WERI-Rb-1 (cell line): ENCODE measurements at regions not wholly inside any gene's neighbourhood (a gene's known extent, or its start where the extent isn't known, plus 50 kb on each side); places are given as distances from the start of the nearest gene placed in this dataset.

ENCODE experiments used
- DNase-seq: peaks from one replicate; pipeline ENCODE4 v3.0.0-alpha.2; 2020
- H3K27ac ChIP-seq: fragments of 250-450 bp; sonication (Bioruptor Pico); 2 replicates; pipeline ENCODE4 v1.5.1; 2020; ENCODE audit warnings: mild to moderate bottlenecking, moderate library complexity
- H3K27me3 ChIP-seq: fragments of 250-450 bp; sonication (Bioruptor Pico); 2 replicates; pipeline ENCODE4 v1.5.1; 2021; ENCODE audit warnings: mild to moderate bottlenecking, low read depth, moderate library complexity; ENCODE audit not compliant: insufficient read depth, severe bottlenecking
- H3K36me3 ChIP-seq: fragments of 250-450 bp; sonication (Bioruptor Pico); 2 replicates; pipeline ENCODE4 v1.5.1; 2020; ENCODE audit warnings: mild to moderate bottlenecking, moderate library complexity
- H3K4me3 ChIP-seq: 2 replicates; pipeline ENCODE4 v1.5.1; 2011; ENCODE audit warnings: low read depth, mild to moderate bottlenecking, control low read depth, low read length
- H3K9me3 ChIP-seq: fragments of 250-450 bp; sonication (Bioruptor Pico); 2 replicates; pipeline ENCODE4 v1.5.1; 2021; ENCODE audit warnings: mild to moderate bottlenecking, moderate library complexity; ENCODE audit not compliant: severe bottlenecking
- TF ChIP-seq, protein P1 (sequence below): IDR thresholded peaks from 2 replicates; pipeline ENCODE4 v1.5.1; 2011; ENCODE audit warnings: low read depth, mild to moderate bottlenecking, control low read depth, inconsistent platforms, low read length

DNA sequence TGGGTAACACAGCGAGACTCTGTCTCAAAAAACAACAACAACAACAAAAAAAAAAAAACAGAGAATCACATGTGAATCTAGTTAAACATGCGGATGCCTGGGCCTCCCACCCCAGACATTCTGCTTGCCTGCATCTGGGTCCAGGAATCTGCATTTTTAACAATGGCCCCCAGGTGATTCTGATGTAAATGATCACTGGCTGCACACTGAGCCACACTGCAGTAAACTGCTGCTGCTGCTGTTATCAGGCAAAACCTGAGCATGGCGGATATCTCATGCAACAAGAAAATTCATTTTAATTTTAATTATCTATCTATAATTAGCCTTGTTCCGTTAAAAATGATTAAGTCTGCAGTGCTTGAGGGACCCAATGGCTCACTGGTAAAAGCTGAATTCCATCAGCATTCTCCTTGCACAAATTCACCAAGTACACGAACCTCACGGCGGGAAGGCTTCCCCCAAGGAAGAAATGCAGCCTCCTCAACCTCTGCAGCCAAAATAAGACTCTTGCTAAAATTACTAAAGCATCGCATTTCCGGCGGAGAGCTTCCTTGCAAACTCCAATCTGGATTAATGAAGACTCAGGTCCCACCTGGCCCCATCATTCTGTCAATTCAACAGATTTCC lies 81.6 kb upstream of the SNX9 start:
- H3K36me3 ChIP-seq: no peaks in the 10 kb centered on the region
- TF ChIP-seq, protein P1, sequence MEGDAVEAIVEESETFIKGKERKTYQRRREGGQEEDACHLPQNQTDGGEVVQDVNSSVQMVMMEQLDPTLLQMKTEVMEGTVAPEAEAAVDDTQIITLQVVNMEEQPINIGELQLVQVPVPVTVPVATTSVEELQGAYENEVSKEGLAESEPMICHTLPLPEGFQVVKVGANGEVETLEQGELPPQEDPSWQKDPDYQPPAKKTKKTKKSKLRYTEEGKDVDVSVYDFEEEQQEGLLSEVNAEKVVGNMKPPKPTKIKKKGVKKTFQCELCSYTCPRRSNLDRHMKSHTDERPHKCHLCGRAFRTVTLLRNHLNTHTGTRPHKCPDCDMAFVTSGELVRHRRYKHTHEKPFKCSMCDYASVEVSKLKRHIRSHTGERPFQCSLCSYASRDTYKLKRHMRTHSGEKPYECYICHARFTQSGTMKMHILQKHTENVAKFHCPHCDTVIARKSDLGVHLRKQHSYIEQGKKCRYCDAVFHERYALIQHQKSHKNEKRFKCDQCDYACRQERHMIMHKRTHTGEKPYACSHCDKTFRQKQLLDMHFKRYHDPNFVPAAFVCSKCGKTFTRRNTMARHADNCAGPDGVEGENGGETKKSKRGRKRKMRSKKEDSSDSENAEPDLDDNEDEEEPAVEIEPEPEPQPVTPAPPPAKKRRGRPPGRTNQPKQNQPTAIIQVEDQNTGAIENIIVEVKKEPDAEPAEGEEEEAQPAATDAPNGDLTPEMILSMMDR: no peak
- H3K4me3 ChIP-seq: no peak overlapping the region
- H3K9me3 ChIP-seq: no peaks in the 10 kb centered on the region
- no peaks in the 10 kb centered on the region for H3K27me3 ChIP-seq
- H3K27ac ChIP-seq: no peak overlapping the region
- no peak for DNase-seq

DNA sequence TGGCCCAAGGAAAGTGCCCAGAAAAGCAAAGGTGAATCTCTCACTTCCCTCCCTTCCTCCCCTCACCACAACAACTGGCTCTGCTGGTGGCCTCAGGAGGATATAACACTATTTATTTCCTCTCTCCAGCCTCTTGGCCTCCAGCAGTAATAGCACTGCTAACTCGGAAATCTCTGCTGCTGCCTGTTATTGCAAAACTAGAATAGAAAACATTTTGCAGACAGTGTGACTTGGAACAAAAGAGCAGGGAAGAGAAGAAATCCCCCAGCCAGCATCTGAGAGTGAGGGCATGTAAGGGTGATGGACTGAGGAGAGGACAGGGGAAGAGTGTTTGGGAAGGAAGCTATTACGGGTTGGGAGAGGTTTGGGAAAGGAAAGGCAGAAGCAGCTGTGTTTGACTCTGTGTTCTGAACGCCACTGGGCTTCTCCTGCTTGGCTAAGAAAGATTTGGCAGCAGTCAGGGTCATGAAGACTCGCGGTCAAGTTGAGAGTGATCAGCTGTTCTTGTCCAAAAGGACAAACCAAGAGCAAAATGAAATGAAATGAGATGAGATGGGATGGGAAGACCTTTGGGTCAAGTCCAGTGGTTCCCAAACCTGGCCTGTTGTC lies 81.0 kb upstream of the SNX9 start:
- H3K9me3 ChIP-seq: no peaks in the 10 kb centered on the region
- TF ChIP-seq, protein P1: no peak
- DNase-seq: no peak
- no peaks in the 10 kb centered on the region for H3K27me3 ChIP-seq
- H3K27ac ChIP-seq: no peak overlapping the region
- no peak overlapping the region for H3K4me3 ChIP-seq
- no peaks in the 10 kb centered on the region for H3K36me3 ChIP-seq

DNA sequence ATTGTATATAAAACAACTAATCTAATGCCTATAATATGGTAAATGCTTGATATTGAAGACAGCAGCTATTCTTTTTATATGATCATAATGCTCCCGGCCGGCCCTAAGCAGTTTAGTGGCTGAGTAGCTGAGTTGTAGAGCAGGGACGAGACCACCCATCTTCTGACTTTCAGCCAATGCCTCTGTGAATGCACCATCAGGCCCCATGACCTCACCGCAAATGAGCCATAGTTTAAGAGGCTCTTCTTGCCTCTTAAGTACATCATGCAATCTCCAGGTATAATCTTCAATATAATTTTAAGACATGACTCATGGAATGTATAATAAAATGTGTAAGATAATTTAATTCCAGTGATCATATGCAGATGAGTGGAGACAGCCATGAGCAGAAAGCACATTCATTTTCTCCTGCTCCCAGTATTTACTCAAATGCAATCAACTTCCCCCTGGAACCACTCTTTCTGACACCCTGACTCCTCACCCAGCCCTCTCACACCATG lies 78.9 kb upstream of the SNX9 start:
- Histone ChIP-seq H3K27ac (no peak overlapping the region), H3K36me3 (no peaks in the 10 kb centered on the region), H3K4me3 (no peak overlapping the region), H3K9me3 (no peaks in the 10 kb centered on the region), H3K27me3 (no peaks in the 10 kb centered on the region)
- no peak for DNase-seq
- TF ChIP-seq, protein P1: no peak

DNA sequence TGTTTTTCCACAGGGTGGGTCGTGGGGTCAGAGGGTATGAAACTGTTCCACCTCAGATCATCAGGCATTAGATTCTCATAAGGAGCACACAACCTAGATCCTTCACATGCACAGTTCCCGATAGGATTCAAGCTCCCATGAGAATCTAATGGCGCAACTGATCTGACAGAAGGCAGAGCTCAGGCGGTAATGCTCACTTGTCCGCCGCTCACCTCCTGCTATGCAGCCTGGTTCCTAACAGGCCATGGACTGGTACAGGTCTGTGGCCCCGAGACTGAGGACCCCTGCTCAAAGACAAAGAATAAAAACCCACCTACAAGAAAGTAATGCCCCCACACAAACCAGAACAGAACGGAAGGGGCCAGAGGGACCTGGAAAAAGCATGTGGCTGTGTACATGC lies 76.1 kb upstream of the SNX9 start:
- TF ChIP-seq, protein P1: no peak
- no peaks in the 10 kb centered on the region for H3K27me3 ChIP-seq
- no peak overlapping the region for H3K4me3 ChIP-seq
- H3K36me3 ChIP-seq: no peaks in the 10 kb centered on the region
- no peaks in the 10 kb centered on the region for H3K9me3 ChIP-seq
- no peak overlapping the region for H3K27ac ChIP-seq
- DNase-seq: no peak

DNA sequence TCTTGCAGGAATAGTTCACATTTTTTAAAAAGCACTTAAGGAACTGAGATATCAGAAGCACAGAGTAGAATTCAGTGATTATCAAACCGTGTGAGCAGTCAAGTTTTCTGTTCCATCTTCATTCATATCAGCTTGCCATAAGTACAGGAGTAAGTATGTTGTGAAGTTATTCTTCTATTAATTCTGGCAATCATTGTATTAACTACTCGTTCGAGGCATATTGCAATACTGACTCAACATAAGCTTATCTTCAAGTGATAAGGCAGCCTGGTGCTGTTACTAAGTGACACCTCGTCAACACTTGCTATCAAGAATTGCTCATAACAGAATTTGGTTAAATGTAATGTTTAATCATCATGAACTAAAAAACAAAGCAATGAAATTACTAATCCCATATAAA lies 75.7 kb upstream of the SNX9 start:
- H3K27me3 ChIP-seq: no peaks in the 10 kb centered on the region
- no peak for DNase-seq
- TF ChIP-seq, protein P1: no peak
- H3K27ac ChIP-seq: no peak overlapping the region
- no peaks in the 10 kb centered on the region for H3K36me3 ChIP-seq
- no peaks in the 10 kb centered on the region for H3K9me3 ChIP-seq
- no peak overlapping the region for H3K4me3 ChIP-seq
